Midbrain (tissue), 1 donor: ENCODE measurements at regions not wholly inside any gene's neighbourhood (a gene's known extent, or its start where the extent isn't known, plus 50 kb on each side); places are given as distances from the start of the nearest gene placed in this dataset.
"Not testable (repeated sequence)": the region's sequence is repeated elsewhere in the genome, so short reads cannot be mapped to it uniquely, and the experiment has no call there.

Experiments used
- DNase-seq: peaks from one replicate; lab custom pipeline; 2025; lab: John Stamatoyannopoulos, UW

DNA sequence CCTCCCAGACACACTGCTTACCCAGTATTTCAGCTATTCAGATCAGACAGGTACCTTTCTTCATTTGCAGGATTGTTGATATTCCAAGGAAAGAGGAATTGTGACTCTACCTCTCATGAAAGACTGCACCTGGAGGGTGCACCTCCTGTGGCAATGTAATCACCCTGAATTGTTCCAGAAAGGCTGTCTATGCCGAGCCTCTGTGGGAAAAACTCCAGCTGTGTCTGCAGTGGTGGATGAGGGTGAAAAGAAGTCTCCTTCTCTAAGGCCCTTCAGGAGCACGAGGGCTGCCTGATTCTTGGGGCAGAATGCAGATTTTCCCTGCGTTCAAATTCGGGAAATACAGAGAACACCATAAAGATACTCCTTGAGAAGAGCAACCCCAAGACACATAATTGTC, 108.2 kb upstream of the ADAMTS3 start:
- no peak for DNase-seq

DNA sequence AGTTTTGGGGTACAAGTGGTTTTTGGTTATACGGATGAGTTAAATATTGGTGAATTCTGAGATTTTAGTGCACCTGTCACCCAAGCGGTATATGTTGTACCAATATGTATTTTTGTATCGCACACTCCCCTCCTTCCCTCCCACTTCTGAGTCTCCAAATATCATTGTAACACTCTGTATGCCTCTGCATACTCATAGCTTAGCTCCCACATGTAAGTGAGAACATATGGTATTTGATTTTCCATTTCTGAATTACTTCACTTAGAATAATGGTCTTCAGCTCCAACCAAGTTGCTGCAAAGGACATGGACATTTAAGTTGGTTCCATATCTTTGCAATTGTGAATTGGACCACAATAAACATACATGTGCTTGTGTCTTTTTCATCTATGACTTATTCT, 103.0 kb upstream of the ADAMTS3 start:
- DNase-seq = no peak

DNA sequence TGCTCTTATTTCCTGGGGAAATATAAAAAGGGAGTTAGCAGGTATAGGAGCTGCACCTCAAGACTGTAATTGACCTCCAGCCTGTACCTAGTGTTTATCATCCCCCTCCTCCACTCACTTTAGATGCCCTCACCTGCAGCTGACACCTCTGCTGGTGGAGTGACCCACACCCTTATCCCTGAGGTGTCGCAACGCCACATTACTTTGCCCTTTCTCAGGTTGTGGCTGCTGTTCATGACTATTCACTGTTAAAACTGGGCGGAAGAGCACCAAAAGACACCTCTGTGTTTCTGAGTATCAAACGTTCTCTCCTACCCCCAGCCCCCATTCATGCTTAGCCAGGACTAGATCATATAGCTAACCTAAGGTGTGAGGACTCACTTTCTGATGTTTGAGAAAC, 101.5 kb upstream of the ADAMTS3 start:
- no peak for DNase-seq

DNA sequence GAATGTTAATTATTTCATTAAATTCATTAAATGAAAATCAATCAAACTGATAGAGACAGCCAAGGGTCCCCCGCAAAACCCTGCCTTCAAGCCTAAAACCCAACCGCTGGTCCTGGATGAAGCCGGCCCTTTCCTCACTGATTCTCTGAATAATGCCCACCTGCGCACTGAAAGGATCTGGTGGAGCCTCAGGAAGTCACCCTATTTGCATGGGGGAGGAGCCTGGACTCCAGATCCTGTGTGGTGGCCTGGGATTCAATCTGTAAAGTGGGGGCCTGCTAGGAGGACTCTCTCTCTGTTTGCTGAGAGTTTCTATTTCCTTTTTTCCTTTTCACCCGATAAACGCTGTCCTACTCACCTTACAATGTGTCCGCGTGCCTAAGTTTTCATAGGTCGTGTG, 97.9 kb upstream of the ADAMTS3 start:
- no peak for DNase-seq

DNA sequence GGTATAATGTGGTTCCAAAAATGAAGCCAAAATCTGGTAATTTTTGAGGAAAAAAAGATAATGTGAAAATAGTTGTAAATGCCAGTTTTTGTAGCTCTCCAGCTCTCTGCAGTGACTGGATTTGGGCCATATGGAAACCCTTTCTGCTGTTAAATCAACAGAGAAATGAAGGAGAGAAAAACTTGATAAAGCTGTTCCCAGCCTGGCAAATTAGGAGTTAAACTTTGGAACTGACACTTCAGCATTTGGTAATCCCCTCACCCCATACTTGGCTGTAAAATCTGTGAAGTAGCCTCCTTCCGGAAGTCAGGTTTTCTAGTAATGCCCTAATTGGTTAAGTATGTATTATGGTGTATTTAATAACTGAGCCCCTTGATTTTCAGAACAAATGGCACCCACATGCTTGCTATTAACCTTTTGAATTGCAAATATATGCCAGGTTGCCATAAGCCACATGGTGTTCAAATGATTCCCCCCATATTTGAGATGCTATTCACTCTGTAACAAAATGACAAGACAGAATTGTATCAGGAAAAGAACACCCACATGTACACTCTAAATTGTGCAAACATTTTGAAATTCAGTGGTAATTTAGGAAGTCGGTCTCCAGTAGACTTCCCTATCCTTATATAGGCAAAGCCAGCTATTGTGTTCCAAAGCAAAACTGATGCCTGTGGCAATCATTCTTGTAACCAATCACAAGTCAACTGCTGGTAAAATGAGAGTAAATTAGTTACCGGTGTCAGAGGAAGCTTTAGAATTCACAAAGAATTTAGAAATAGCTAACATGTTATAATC, 96.3 kb upstream of the ADAMTS3 start:
- no peak for DNase-seq

DNA sequence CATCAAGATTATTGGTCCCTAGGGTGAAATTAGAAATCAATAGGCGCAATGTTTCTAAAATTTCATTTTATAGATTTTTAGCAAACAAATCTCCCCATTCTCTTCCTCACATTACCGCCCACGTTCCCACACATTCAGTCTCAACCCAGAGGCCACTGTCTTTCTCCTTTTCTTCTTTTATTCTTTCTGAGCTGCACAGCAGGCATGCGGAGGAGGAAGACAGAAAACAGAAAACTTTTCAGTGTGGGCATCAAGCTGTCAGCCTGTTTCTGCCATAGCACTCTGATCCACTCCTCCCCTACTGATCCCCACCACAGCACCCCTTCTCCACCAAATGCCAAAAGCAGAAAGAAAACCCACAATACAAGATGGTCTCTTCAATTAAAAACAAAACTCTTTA, 94.8 kb upstream of the ADAMTS3 start:
- no peak for DNase-seq

DNA sequence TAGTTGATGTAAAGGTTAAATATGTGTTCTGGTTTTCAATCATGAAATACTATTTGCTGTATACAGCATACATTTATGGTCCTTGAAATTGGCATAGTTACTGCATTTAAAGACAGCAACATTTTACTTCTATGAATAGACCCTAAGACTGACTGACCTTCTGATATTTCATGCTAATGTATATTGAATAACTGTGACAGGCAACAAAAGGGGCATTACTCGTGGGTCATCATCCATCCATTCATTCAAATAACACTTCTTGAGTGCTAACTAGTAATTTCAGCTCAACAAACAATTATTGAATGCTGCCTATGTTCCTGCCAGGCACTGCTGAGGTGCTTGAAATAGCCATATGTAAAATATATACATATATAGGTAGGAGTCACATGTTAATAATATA, 92.8 kb upstream of the ADAMTS3 start:
- no peak for DNase-seq

DNA sequence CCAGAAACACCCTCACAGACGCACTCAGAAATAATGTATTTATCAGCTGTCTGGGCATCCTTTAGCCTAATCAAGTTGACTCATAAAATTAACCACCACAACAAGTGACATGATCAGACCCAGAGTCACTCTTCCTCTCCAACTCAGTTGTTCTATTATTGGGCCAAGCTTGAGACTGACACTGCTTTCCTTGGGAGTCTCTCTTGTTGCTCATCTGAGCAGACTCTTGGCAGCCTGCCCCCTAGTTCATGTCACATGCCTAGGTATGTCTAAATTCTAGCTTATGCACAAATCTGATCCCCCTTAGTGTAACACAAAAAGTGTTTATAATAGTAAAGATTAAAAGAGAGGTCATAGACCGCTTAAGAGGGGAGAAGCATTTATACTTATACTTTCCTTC, 72.6 kb upstream of the ADAMTS3 start:
- DNase-seq = no peak

DNA sequence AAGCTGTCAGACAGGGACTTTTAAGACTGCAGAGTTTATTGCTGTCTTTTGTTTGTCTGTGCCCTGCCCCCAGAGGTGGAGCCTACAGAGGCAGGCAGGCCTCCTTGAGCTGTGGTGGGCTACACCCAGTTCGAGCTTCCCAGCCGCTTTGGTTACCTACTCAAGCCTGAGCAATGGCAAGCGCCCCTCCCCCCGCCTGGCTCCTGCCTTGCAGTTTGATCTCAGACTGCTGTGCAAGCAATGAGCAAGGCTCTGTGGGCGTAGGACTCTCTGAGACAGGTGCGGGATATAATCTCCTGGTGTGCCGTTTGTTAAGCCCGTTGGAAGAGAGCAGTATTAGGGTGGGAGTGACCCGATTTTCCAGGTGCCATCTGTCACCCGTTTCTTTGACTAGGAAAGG, 67.8 kb upstream of the ADAMTS3 start:
- not testable (repeated sequence) for DNase-seq

DNA sequence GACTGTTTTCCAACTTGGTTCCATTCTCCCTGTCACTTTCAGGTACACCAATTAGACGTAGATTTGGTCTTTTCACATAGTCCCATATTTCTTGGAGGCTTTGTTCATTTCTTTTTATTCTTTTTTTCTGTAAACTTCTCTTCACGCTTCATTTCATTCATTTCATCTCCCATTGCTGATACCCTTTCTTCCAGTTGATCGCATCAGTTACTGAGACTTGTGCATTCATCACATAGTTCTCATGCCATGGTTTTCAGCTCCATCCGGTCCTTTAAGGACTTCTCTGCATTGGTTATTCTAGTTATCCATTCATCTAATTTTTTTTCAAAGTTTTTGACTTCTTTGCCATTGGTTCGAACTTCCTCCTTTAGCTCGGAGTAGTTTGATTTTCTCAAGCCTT, 66.9 kb upstream of the ADAMTS3 start:
- DNase-seq = not testable (repeated sequence)

DNA sequence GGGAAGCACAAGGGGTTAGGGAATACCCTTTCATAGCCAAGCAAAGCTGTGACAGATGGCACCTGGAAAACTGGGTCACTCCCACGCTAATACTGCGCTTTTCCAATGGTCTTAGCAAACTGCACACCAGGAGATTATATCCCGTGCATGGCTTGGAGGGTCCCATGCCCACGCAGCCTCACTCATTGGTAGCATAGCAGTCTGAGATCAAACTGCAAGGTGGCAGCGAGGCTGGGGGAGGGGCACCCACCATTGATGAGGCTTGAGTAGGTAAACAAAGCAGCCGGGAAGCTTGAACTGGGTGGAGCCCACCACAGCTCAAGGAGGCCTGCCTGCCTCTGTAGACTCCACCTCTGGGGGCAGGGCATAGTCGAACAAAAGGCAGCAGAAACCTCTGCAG, 63.2 kb upstream of the ADAMTS3 start:
- not testable (repeated sequence) for DNase-seq

DNA sequence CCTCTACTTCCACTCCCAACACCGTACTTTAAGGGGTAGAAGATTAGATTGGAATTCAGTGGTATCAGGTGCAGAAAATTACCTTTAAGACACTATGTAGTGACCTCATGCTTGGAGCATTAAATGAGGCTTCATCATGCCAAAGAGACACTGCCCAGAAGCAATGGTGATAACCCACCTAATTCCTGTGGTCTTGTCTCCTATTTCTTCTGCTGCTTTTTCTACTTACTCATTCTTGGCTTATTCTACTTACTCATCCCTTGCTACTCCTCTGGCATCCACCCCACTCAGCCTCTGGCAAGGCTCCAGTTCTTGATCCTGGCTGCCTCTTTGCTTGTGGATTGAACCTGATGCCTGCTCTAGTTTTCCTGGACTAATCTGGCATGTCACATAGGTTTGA, 62.3 kb upstream of the ADAMTS3 start:
- DNase-seq = no peak

DNA sequence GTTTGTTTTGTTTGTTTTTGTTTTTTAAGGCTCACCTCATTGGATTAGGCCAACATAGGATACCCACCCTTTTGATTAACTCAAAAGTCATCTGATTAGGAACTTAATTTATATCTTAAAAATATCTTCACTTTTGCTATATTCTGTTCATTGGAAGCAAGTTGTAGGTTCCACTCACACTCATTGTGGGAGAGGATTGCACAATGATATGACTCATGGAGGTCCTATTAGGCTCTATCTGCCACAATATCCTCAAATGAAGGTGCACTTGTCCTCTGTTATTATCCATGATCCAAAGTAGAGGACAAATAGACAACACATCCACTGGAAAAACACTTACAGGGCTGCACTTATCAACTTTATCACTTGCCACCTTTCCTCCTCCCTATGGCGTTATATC, 60.5 kb upstream of the ADAMTS3 start:
- DNase-seq = no peak

DNA sequence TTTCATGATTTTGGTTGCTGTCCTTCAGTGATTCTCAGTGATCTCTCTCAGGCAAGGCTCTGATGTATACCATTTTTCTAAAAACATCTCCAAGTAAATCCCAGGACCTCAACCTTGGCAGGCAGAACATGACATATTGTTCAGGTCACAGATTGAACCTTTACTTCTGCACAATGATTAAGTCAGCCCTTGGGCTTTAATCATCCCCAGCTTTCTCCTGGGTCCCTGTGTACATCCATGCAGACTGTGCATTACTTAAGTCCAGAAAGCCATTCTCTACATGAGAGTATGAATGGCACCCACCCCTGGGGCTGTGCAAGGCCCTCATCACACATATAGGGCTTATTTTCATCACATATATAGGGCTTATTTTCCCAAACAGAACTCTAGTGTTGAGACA, 58.7 kb upstream of the ADAMTS3 start:
- DNase-seq = no peak
